ENCODE measurements at regions not wholly inside any gene's neighbourhood (a gene's known extent, or its start where the extent isn't known, plus 50 kb on each side); places are given as distances from the start of the nearest gene placed in this dataset.

GRCh38 chr3:124574012-124574411 lies 156.2 kb upstream of the UMPS start:
- Histone ChIP-seq H3K4me1 (peaks cover 0 to 30% of the 10 kb centered on the region in 2 donors), H3K27ac (no peak overlapping the region), H3K27me3 (no peaks in the 10 kb centered on the region), H3K4me3 (no peak overlapping the region), H3K36me3 (no peaks in the 10 kb centered on the region), H3K9me3 (no peaks in the 10 kb centered on the region)
- DNase-seq (ENCODE audit: low spot score): no peak
- no peak for TF ChIP-seq CTCF (IDR thresholded peaks at IDR 0.05)

GRCh38 chr3:124576565-124577493 lies 153.4 kb upstream of the UMPS start:
- Histone ChIP-seq H3K4me3 (no peak overlapping the region), H3K4me1 (peaks cover 0 to 19% of the 10 kb centered on the region in 2 donors), H3K36me3 (no peaks in the 10 kb centered on the region), H3K9me3 (no peaks in the 10 kb centered on the region), H3K27ac (peak overlapping the region in 1 of 2 donors; percentile 72), H3K27me3 (no peaks in the 10 kb centered on the region)
- peak; percentile 29 for TF ChIP-seq CTCF (IDR thresholded peaks at IDR 0.05)
- DNase-seq (ENCODE audit: low spot score): no peak

- no peak for TF ChIP-seq CTCF (IDR thresholded peaks at IDR 0.05)
- no peaks in the 10 kb centered on the region for H3K36me3 ChIP-seq
- H3K27me3 ChIP-seq: no peaks in the 10 kb centered on the region
- no peak for DNase-seq (ENCODE audit: low spot score)
- no peaks in the 10 kb centered on the region for H3K9me3 ChIP-seq
- H3K4me1 ChIP-seq: peaks cover 0 to 19% of the 10 kb centered on the region in 2 donors
- H3K4me3 ChIP-seq: no peak overlapping the region
- H3K27ac ChIP-seq: no peak overlapping the region
These were observed 152.6 kb upstream of the UMPS start for GRCh38 chr3:124577494-124578167.

GRCh38 chr3:124579641-124580040 lies 150.6 kb upstream of the UMPS start:
- no peaks in the 10 kb centered on the region for H3K27me3 ChIP-seq
- DNase-seq (ENCODE audit: low spot score): no peak
- no peak for TF ChIP-seq CTCF (IDR thresholded peaks at IDR 0.05)
- H3K4me3 ChIP-seq: no peak overlapping the region
- no peak overlapping the region for H3K27ac ChIP-seq
- H3K9me3 ChIP-seq: no peaks in the 10 kb centered on the region
- peaks cover 0 to 27% of the 10 kb centered on the region in 2 donors for H3K4me1 ChIP-seq
- no peaks in the 10 kb centered on the region for H3K36me3 ChIP-seq

GRCh38 chr3:124582196-124582595 lies 148.1 kb upstream of the UMPS start:
- Histone ChIP-seq H3K4me3 (no peak overlapping the region), H3K36me3 (no peaks in the 10 kb centered on the region), H3K27me3 (no peaks in the 10 kb centered on the region), H3K4me1 (peaks cover 0 to 27% of the 10 kb centered on the region in 2 donors), H3K27ac (no peak overlapping the region), H3K9me3 (no peaks in the 10 kb centered on the region)
- DNase-seq (ENCODE audit: low spot score): no peak
- no peak for TF ChIP-seq CTCF (IDR thresholded peaks at IDR 0.05)

Data from right atrium auricular region (tissue), 2 donors.